ENCODE measurements at regions not wholly inside any gene's neighbourhood (a gene's known extent, or its start where the extent isn't known, plus 50 kb on each side); places are given as distances from the start of the nearest gene placed in this dataset.
"Not testable (repeated sequence)": the region's sequence is repeated elsewhere in the genome, so short reads cannot be mapped to it uniquely, and the experiment has no call there.

GRCh38 chrX:65587616-65588526 is 53.3 kb upstream of the LAS1L start:
- no peaks in the 10 kb centered on the region for H4K20me1 ChIP-seq (ENCODE audit: insufficient read depth, low read length, poor library complexity, severe bottlenecking)
- H3K27me3 ChIP-seq (ENCODE audit: insufficient read depth, low read length, poor library complexity, severe bottlenecking): no peaks in the 10 kb centered on the region
- TF ChIP-seq EZH2phosphoT487 (IDR thresholded peaks at IDR 0.05; ENCODE audit: borderline replicate concordance) (no peak), CTCF (conservative IDR thresholded peaks at IDR 0.05; ENCODE audit: low read length) (no peak)
- no peak overlapping the region for H2AFZ ChIP-seq (ENCODE audit: low read length)
- H3K4me3 ChIP-seq (ENCODE audit: low read length, poor library complexity, severe bottlenecking): no peak overlapping the region
- H3K9me2 ChIP-seq (replicated peaks; ENCODE audit: low read depth, low read length): no peaks in the 10 kb centered on the region
- no peaks in the 10 kb centered on the region for H3K79me2 ChIP-seq (ENCODE audit: insufficient read depth, low read length)
- no peaks in the 10 kb centered on the region for H3K9me3 ChIP-seq (ENCODE audit: insufficient read depth, low read depth, low read length)
- H3K4me1 ChIP-seq (ENCODE audit: insufficient read depth, low read length, poor library complexity, severe bottlenecking): peaks cover 10% of the 10 kb centered on the region
- no peaks in the 10 kb centered on the region for H3F3A ChIP-seq (ENCODE audit: low read depth)
- no peaks in the 10 kb centered on the region for H3K36me3 ChIP-seq (ENCODE audit: insufficient read depth, low read length)
- no peak overlapping the region for H3K4me2 ChIP-seq (ENCODE audit: low read depth, low read length, poor library complexity, severe bottlenecking)
- no peak overlapping the region for H3K9ac ChIP-seq (ENCODE audit: low read depth, low read length, poor library complexity, severe bottlenecking)

GRCh38 chrX:65586491-65586890 is 51.9 kb upstream of the LAS1L start:
- peaks cover 10% of the 10 kb centered on the region for H3K4me1 ChIP-seq (ENCODE audit: insufficient read depth, low read length, poor library complexity, severe bottlenecking)
- H3K36me3 ChIP-seq (ENCODE audit: insufficient read depth, low read length): no peaks in the 10 kb centered on the region
- no peaks in the 10 kb centered on the region for H3K27me3 ChIP-seq (ENCODE audit: insufficient read depth, low read length, poor library complexity, severe bottlenecking)
- no peak overlapping the region for H3K4me3 ChIP-seq (ENCODE audit: low read length, poor library complexity, severe bottlenecking)
- no peak overlapping the region for H3K9ac ChIP-seq (ENCODE audit: low read depth, low read length, poor library complexity, severe bottlenecking)
- no peaks in the 10 kb centered on the region for H3K9me2 ChIP-seq (replicated peaks; ENCODE audit: low read depth, low read length)
- no peaks in the 10 kb centered on the region for H4K20me1 ChIP-seq (ENCODE audit: insufficient read depth, low read length, poor library complexity, severe bottlenecking)
- H2AFZ ChIP-seq (ENCODE audit: low read length): no peak overlapping the region
- H3K79me2 ChIP-seq (ENCODE audit: insufficient read depth, low read length): no peaks in the 10 kb centered on the region
- H3K9me3 ChIP-seq (ENCODE audit: insufficient read depth, low read depth, low read length): no peaks in the 10 kb centered on the region
- no peaks in the 10 kb centered on the region for H3F3A ChIP-seq (ENCODE audit: low read depth)
- TF ChIP-seq EZH2phosphoT487 (IDR thresholded peaks at IDR 0.05; ENCODE audit: borderline replicate concordance) (no peak), CTCF (conservative IDR thresholded peaks at IDR 0.05; ENCODE audit: low read length) (no peak)
- H3K4me2 ChIP-seq (ENCODE audit: low read depth, low read length, poor library complexity, severe bottlenecking): no peak overlapping the region

- H3K4me3 ChIP-seq (ENCODE audit: low read length, poor library complexity, severe bottlenecking); H3K4me2 ChIP-seq (ENCODE audit: low read depth, low read length, poor library complexity, severe bottlenecking); H4K20me1 ChIP-seq (ENCODE audit: insufficient read depth, low read length, poor library complexity, severe bottlenecking); H3K27me3 ChIP-seq (ENCODE audit: insufficient read depth, low read length, poor library complexity, severe bottlenecking); H3K9ac ChIP-seq (ENCODE audit: low read depth, low read length, poor library complexity, severe bottlenecking); H3K9me3 ChIP-seq (ENCODE audit: insufficient read depth, low read depth, low read length); H3F3A ChIP-seq (ENCODE audit: low read depth); H3K4me1 ChIP-seq (ENCODE audit: insufficient read depth, low read length, poor library complexity, severe bottlenecking); H3K36me3 ChIP-seq (ENCODE audit: insufficient read depth, low read length); H2AFZ ChIP-seq (ENCODE audit: low read length); H3K79me2 ChIP-seq (ENCODE audit: insufficient read depth, low read length); H3K9me2 ChIP-seq (replicated peaks; ENCODE audit: low read depth, low read length): not testable (repeated sequence)
These were observed 50.6 kb upstream of the LAS1L start for GRCh38 chrX:65585226-65585625.

Measured in Loucy (cell line).